SH-SY5Y (cell line): ENCODE measurements at regions not wholly inside any gene's neighbourhood (a gene's known extent, or its start where the extent isn't known, plus 50 kb on each side); places are given as distances from the start of the nearest gene placed in this dataset.

Experiments
- GATA2 ChIP-seq: IDR thresholded peaks from 2 replicates; pipeline ENCODE4 v1.6.1; 2011; ENCODE audit warnings: mild to moderate bottlenecking, low read depth, low read length
- GATA3 ChIP-seq: IDR thresholded peaks from 2 replicates; pipeline ENCODE4 v1.6.1; 2011; ENCODE audit warnings: low read depth, mild to moderate bottlenecking, low read length, moderate library complexity

DNA sequence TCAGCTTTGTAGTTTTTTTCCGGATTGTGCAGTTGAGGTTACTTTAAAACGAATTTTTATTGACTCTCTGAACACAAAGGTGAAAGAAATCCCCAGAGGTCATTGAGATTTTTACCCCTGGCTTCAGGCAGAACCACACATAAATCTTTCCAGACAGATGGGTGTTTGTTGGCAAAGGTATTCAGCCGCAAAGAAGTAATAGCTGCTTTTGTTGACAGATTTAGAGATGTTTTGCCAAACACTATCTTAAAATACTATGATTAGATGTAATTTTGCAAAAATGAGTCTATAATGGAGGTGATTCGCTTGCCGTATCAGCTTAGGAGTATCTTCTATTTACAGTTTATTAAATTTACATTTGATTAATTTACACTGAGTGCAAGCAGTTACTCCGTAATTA lies 418.3 kb upstream of the CLINT1 start:
- TF ChIP-seq GATA2 = no peak
- TF ChIP-seq GATA3 = no peak
